ENCODE measurements at regions not wholly inside any gene's neighbourhood (a gene's known extent, or its start where the extent isn't known, plus 50 kb on each side); places are given as distances from the start of the nearest gene placed in this dataset.

GRCh38 chr12:28879379-28879778 is 269.7 kb upstream of the FAR2 start:
- DNase-seq (ENCODE audit: low read depth in 2 of 2) = no peak

GRCh38 chr12:28882444-28882843 is 266.6 kb upstream of the FAR2 start:
- no peak for DNase-seq (ENCODE audit: low read depth in 2 of 2)

- DNase-seq (ENCODE audit: low read depth in 2 of 2) = no peak
Measured at GRCh38 chr12:28883406-28883997, 265.6 kb upstream of the FAR2 start.

- DNase-seq (ENCODE audit: low read depth in 2 of 2) = no peak
Measured at GRCh38 chr12:28884904-28885679, 264.0 kb upstream of the FAR2 start.

- no peak for DNase-seq (ENCODE audit: low read depth in 2 of 2)
Measured at GRCh38 chr12:28885928-28886327, 263.1 kb upstream of the FAR2 start.

- no peak for DNase-seq (ENCODE audit: low read depth in 2 of 2)
Measured at GRCh38 chr12:28887461-28887990, 261.6 kb upstream of the FAR2 start.

GRCh38 chr12:28890664-28891063 is 258.4 kb upstream of the FAR2 start:
- no peak for DNase-seq (ENCODE audit: low read depth in 2 of 2)

GRCh38 chr12:28891126-28891525 is 258.0 kb upstream of the FAR2 start:
- no peak for DNase-seq (ENCODE audit: low read depth in 2 of 2)

- DNase-seq (ENCODE audit: low read depth in 2 of 2) = no peak
Measured at GRCh38 chr12:28893365-28893764, 255.7 kb upstream of the FAR2 start.

- no peak for DNase-seq (ENCODE audit: low read depth in 2 of 2)
Measured at GRCh38 chr12:28893856-28894255, 255.2 kb upstream of the FAR2 start.

GRCh38 chr12:28896421-28896820 is 252.7 kb upstream of the FAR2 start:
- no peak for DNase-seq (ENCODE audit: low read depth in 2 of 2)

- no peak for DNase-seq (ENCODE audit: low read depth in 2 of 2)
Measured at GRCh38 chr12:28898038-28898437, 251.0 kb upstream of the FAR2 start.

GRCh38 chr12:28899951-28900350 is 249.1 kb upstream of the FAR2 start:
- DNase-seq (ENCODE audit: low read depth in 2 of 2) = no peak

- DNase-seq (ENCODE audit: low read depth in 2 of 2) = no peak
Measured at GRCh38 chr12:28905220-28905955, 243.7 kb upstream of the FAR2 start.

- DNase-seq (ENCODE audit: low read depth in 2 of 2) = no peak
Measured at GRCh38 chr12:28908646-28909045, 240.4 kb upstream of the FAR2 start.

GRCh38 chr12:28909291-28909690 is 239.8 kb upstream of the FAR2 start:
- no peak for DNase-seq (ENCODE audit: low read depth in 2 of 2)

- DNase-seq (ENCODE audit: low read depth in 2 of 2) = no peak
Measured at GRCh38 chr12:28925719-28926376, 223.2 kb upstream of the FAR2 start.

GRCh38 chr12:28930704-28931103 is 218.4 kb upstream of the FAR2 start:
- no peak for DNase-seq (ENCODE audit: low read depth in 2 of 2)

GRCh38 chr12:28933176-28933575 is 215.9 kb upstream of the FAR2 start:
- DNase-seq (ENCODE audit: low read depth in 2 of 2) = no peak

GRCh38 chr12:28933864-28934527 is 215.1 kb upstream of the FAR2 start:
- DNase-seq (ENCODE audit: low read depth in 2 of 2) = no peak

- no peak for DNase-seq (ENCODE audit: low read depth in 2 of 2)
Measured at GRCh38 chr12:28936221-28936620, 212.9 kb upstream of the FAR2 start.

GRCh38 chr12:28936711-28937110 is 212.4 kb upstream of the FAR2 start:
- DNase-seq (ENCODE audit: low read depth in 2 of 2) = no peak
